ENCODE measurements at regions not wholly inside any gene's neighbourhood (a gene's known extent, or its start where the extent isn't known, plus 50 kb on each side); places are given as distances from the start of the nearest gene placed in this dataset.

DNA sequence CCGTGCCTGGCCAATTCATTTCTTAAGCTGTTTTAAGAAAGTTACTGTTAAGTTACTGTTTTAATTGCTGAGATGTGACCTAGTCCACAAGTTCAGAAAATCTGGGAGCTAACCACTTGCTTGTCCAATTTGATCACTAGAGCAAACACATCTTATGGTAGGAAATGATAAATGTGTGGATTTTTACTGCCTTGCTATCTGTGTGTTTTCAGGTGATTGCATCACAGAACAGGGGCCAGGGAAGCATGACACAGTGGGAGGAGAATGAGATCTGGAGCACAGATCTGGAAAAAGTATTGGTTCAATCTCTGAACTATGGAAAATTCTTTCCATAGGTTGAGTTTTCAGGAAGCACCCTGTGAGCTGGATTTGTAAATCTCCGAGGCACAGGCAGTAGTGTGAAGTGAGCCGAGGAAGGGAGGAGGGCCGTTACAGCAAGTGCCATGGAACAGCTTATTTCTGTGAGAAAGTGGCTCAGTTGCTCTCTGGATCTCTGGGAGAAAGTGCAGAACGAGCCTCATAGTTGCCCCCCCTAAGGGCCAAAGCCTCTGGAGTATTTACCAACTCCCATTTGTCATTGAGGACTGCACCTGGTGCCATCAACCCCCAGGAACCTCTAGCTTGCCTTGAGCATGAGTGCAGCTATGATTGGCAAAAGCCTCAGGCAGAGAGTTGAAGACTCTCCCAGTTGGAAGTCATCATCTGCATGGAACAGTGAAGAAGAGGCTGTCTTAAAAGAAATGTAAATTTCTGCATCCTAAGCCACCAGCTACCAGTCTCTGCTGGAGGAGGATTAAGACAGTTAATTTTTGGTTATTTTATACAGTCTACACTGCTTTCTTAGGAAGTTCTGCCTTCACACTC lies 161.8 kb upstream of the CLINT1 start:
- no peak for DNase-seq (ENCODE audit: low spot score)

DNA sequence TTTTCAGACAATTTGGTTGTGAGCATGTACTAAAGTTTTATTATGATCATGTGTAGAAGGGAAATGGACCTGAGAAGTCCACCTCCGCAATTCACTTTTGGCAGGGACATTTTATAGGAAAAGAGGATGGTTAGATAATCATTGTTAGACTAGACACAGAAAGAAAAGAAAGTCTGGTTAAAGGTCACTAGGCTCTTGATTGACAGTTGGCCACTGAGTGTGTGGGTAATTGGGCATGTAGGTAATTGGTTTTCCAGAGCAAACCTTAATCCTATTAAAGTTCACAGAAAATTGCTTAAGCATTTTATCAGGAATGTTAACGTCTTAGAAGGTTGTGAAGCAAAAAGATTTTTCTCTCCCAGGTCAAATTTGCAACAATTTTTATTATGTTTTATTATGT lies 158.5 kb upstream of the CLINT1 start:
- no peak for DNase-seq (ENCODE audit: low spot score)

DNA sequence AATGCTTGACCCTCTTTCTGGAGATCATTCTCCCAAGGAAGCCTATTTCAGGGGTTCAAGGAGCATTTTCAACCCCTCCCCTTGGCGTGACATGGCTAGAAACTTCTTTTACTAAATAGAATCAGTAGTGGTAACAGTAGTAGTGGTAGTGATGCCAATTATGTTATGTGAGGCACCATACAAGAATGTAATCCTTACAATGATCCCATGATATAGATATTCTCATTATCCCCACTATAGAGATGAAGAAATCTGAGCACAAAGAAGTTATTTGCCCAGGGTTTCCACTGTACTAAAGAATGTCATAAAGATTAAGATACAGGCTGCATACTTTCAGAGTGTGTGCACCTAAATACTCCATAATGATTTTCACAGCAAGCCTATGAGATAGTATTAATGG lies 155.4 kb upstream of the CLINT1 start:
- DNase-seq (ENCODE audit: low spot score) = no peak

DNA sequence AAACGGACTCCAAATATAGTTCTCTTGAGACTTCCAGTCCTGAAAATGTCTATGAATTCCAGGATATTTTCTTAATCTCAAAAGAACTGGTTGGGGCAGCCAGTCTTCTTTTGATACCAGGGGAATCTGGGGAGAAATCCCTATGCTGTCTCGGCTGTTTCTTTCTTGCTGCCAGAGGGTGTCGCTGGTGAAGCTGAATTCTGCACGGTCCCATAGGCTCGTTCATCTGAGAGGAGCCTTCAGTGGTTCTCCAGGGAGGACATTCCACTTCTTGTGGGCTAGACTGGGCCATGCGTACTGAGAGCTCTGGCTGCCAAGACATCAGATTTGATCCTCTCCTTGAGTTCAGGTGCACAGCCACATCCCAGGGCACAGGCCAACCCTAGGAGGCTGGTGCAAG lies 155.0 kb upstream of the CLINT1 start:
- no peak for DNase-seq (ENCODE audit: low spot score)

DNA sequence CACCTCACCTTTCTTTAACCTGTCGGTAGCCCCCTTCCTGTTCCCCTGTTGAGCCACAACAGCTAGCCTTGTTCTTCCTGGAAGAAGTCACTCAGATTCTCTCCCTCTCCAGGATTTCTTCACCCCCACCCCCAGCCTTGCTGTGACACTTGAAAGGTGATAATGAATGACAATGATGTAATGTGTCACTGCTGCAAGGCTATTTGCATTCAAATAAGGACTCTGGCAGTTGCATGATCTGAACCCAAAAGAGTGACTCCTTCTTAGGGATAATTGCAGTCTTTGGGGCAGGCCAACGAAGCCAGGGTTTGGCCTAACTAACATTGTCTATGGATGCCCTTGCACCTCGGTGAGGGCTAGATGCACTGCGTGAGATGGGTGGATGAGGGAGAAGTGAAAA lies 154.4 kb upstream of the CLINT1 start:
- DNase-seq (ENCODE audit: low spot score) = no peak

DNA sequence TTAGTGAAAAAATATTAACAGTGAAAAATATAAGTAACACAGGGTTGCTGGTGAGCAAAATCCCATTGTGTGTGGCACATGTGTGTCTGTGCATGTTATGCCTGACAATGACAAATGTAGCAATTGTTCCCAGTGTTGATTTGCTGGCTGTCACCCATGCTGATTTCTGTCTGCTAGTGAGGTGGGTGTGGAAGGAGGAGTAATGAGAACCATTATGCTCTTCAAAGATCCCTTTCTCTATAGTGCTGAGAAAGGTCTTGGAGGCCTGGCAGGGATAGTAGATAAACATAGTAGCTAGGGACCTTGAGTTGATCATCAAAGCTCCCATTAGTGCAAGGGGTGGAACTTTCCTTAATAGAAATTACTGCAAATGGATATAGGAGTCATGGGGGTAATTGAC lies 152.5 kb upstream of the CLINT1 start:
- DNase-seq (ENCODE audit: low spot score) = no peak

DNA sequence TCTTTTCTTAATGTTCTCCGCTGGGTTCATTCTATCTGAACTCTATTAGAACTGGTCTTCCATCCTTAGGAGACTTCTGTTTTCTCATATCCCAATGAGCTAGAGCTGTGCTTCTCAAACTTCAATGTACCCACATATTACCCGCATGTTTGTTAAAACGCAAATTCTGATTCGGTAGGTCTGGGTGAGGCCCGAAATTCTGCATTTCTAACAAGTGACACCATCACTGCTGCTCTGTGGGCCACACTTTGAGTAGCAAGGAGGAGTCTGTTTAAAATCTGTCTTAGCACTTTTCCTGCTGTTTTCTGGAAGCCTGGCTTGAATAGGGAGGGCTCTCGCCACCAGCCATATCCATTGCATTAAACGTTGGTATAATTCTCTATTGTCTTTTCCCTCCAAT lies 151.9 kb upstream of the CLINT1 start:
- no peak for DNase-seq (ENCODE audit: low spot score)

DNA sequence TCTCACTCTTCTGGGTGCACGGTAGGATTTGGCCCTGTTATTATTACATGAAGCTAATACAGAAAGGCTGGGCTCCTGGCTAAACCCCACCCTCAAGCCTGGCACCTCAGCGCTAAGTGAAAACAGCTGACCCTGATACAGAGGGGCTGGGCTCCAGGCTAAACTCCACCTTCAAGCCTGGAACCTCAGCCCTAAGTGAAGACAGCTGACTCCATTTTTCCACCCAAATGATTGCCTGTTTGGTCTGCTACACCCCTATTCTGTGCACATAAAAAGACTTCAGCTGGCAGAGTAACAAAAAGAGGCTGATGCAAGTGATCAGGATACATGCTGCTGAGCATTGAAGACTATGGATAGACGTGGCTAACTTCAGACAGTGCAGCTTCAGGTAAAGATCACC lies 148.4 kb upstream of the CLINT1 start:
- no peak for DNase-seq (ENCODE audit: low spot score)

DNA sequence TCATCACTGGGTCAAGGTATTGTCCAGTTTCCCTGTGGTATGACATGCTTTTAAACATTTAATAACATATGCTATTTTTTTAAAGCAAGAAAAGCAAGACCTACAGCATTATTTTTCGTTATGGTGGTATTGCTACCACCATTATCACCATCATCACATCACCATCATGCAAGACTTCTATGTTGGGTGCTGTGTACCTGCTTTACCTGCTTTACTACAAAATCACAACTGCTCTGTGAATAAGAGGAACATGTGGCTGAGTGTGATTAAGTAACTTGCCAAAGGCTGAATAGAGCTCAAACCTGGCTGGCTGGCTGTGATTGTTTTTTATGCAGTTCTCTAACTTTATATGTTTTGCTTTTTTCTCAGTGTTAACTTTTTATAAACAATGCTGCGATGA lies 140.8 kb upstream of the CLINT1 start:
- DNase-seq (ENCODE audit: low spot score) = no peak

DNA sequence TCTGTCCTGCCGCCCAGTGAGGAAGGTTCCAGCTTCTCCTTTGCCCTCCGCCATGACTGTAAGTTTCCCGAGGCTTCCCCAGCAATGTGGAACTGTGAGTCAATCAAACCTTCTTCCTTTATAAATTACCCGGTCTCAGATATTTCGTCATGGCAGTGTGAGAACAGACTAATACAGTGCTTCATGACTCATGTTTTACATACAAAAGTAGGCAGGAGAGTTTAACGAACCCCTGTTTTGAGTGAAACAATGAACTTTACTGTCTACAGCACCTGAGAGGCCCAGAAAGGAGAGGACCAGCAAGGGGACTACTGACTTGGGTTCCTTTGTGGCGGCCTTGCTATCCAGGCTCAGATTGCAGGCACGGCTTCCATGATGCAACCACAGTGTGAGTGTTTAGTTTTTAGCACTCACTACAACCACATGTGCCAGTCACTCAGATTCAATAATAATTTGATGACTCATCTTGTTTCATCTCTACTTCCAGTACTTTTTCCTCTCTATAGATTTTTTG lies 139.1 kb upstream of the CLINT1 start:
- DNase-seq (ENCODE audit: low spot score) = no peak

DNA sequence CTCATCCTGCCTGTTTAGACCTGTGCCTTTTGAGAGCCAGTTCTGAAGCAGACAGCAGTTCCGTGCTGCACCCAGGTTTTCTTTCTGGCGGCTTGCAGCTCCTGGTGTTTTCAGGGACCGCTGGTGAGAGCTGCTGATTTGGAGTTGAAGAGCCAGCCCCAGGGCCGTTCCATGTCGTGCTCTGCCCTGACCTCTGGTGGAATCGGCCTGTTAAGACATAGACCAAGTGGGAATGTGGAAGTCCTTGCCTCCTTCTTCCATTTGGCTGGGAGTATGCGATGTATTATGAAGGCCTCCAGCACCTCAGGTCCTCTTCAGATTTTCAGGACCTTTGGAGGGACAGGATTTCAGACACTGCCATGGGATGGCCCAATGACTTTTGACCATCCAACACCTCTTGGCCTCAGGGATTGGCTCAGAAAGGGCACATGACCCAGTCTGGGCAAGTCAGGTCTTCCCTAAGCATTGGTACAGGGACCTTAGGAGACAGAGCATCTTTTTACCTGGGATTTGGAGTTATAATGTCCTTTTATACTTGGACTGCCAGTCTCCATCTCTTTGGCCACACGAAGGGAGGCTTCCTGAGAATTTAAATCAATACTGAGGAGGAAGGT lies 136.1 kb upstream of the CLINT1 start:
- peak; percentile 72 for DNase-seq (ENCODE audit: low spot score)

DNA sequence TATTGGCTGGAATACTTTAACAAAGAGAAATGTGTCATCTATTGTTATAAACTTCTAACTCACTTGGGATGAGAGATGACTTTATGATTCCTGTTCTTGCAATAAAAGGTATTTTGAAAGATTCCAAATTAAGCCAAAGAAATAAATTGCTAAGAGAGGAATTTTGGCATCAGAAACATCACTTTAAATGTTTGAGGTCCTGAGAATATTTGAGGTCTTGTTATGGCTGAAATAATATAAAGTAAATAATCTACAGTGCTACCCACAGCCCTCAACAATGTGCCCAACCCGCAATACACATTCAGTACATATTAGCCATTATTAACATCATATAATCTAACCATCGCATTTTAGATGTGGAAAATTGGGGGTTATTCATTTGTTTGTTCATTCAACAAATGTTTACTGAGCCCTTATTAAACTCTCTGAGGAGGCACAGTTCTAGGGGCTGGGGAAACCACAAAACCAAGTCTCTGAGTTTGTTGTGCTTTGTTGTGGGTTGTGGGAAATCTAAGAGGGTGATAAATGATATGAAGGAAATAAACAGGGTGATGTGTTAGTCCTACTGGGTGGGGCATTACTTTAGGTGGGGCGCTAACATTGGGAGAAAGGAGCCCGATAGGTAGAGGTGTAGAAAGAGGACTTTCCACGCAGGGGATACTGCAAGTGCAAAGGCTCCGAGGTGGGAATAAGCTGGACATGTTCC lies 135.2 kb upstream of the CLINT1 start:
- no peak for DNase-seq (ENCODE audit: low spot score)

DNA sequence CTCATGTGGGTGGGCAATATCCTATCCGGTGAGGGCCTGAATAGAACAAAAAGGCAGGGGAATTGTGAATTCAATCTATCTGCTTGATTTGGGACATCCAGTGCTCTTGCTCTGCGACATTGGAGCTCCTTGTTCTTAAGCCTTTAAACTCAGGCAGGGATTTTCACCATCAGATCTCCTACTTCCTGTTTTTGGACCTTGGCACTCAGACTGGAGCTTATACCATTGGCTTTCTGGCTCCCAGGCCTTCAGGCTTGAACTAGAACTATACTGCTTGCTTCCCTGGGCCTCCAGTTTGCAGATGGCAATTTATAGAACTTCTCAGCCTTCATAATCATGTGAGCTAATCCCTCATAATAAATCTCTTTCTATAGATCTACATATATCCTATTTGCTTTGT lies 134.3 kb upstream of the CLINT1 start:
- no peak for DNase-seq (ENCODE audit: low spot score)

DNA sequence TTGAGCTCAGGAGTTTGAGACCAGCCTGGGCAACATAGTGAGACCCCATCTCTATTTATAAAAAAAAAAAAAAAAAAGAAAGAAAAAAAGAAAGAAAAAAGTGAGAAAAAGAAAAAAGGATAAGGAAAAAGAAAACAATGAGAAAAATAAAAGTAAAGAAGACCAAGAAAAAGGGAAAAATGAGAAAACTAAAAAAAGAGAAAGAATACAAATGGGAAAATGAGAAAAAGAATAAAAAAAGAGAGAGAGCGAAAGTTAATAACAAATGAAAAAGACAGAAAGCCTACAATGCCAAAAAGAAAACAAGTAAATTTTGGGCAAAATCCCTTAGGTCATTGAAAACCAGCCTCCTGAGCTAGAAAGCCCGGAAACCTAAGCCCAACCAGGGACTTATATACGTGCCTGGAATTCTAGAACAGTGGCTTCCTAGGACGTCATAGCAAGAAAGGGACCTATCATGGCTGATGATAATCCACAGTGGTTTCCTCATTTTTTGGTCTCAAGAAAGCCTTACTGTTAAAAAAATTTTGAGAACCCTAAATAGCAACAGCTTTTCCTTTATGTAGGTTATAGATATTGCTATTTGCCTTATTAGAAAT lies 131.7 kb upstream of the CLINT1 start:
- DNase-seq (ENCODE audit: low spot score) = no peak

DNA sequence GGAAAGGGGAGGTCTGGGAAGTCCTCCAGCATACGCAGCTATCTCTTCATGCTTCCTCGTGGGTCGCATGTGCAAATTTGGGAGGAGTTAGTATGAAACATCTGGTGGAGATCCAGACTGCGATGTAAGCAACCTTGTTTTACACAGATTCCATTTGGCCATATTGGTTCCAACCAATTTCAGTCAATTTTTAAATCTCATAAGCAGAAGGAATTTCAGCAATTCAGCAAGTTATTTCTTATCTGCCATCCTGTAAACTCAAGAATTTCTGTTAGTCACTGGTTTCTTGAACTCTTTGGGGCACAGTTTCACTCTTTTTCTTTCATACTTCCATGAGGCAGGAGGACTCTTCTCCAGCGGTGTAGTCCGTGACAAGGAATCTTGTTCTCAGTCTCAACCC lies 130.4 kb upstream of the CLINT1 start:
- DNase-seq (ENCODE audit: low spot score) = no peak

DNA sequence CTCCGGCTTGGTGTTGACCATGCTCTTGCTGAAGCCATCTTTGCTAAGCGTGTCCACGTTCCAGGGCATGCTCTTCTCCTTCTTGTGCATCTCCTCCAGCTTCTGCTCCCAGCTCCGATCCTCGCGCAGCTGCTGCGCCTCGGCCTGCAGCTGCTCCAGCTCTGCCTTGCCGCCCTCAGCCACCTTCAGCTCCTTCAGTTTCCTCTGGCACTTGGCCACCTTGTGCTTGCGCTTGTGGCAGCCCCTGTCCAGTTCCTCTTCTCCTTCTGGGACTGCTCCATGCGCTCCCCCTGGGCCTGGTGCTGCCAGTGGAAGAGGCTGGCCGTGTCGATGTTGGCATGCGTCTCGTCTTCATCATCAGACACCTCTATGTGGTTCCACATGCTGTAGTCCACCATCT lies 128.3 kb upstream of the CLINT1 start:
- no peak for DNase-seq (ENCODE audit: low spot score)

DNA sequence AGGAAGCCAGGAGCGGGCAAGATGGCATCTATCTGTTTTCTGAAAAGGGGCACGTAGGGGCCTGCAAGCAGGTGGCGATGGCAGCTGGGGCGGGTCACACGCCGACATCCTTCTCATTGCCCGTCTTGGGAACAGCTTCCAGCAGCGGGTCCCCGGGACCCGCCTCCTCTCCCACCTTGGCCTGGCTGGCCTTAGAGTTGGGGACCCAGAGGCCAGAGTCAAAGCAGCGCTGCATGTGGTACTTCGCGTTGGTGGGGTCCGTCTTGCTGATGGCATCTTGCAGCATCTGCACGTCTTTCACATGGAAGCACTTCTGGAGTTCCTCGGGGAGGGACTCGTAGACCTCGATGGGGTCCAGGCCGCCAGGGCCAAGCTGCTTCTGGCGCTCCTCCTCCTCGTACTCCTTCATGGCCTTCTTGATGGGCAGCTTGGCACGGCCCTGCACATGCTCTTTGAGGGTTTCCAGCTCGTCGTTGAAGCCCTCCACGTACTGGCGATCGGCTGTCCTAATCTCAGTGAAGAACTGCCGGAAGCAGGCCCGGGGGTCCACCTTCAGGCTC lies 127.6 kb upstream of the CLINT1 start:
- DNase-seq (ENCODE audit: low spot score) = no peak

DNA sequence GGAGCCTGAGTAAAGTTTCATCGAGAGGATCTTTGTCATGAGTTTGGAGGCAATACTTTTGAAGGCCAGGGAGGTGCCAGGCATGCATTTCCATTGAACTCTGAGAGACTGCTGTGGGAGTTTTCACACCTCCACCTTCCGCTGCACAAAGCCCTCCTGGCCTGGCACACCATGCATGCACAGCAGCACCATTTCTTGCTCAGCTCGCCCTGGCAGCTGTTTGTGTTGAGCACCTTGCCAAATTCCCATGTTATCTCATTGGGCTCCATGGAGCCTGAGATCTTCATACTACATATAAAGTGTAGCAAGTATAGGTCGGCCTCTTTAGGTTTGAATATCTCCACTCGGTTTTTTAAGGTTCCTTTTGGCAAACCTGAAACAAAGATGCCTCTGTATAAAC lies 125.7 kb upstream of the CLINT1 start:
- no peak for DNase-seq (ENCODE audit: low spot score)

DNA sequence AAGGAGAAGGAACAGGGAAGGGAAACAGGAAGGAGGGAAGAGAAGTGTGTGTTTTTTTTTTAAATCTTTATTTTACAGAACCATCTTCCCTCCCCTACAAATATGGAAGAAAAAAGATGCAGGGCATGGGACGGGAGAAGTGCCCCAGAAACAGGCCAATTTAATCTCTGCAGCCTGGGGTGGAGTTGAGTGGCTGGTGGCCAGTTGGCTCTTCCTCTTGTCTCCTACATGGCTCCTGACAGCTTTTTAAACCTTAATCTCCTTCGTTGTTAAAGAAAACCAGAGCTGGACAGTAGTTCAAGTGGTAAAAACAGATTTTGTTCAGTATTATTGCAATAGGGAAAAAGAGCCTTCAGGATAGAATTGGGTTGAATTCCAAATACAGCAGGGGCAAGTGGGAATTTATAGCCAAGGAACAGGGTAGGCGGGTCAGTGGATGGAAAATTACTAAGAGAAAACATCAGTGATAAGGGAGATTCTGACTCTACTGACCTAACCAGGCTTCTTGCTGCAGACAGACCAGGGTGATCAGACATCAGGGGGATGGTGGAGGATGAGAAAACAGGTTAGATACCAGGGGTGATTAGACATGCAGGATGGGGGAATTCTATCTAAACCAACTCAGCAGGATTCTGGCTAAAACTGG lies 125.1 kb upstream of the CLINT1 start:
- DNase-seq (ENCODE audit: low spot score) = no peak

DNA sequence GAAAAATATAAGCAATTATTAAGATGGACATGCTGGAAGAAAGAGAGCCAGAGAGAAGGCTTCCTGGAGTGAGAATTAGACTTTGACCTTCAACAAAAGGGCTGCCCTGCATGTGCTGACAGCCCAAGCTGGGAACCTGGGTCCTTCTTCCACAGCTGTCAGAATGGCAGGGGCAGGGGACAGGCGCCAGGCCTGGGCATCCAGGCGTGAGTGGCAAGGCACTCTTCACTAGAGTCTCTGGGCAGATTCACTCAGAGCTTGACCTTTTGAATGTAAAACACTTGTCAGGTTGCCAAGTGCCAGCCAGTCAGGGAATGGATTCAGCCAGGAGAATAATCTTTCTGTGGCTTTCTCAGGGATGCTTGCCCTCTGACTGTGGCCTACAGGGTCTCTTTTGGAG lies 119.1 kb upstream of the CLINT1 start:
- DNase-seq (ENCODE audit: low spot score) = no peak

DNA sequence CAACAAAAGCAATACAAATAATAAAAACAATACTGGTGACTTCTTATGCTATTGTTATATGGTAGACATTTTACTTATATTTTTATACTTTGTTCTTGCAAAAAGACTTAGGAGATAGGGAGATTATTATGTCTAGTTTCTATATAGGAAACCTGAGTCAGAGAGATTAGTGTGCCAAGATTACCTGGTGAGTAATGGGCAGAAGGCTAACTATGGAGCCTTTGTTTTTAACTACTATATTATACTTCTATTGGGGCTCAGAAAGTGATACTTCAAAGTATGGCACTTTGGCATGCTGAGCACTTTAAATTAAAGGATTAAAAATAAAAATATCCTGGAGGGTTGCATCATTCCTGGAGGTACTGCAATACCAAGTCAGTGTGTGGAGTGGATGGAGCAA lies 117.5 kb upstream of the CLINT1 start:
- no peak for DNase-seq (ENCODE audit: low spot score)

DNA sequence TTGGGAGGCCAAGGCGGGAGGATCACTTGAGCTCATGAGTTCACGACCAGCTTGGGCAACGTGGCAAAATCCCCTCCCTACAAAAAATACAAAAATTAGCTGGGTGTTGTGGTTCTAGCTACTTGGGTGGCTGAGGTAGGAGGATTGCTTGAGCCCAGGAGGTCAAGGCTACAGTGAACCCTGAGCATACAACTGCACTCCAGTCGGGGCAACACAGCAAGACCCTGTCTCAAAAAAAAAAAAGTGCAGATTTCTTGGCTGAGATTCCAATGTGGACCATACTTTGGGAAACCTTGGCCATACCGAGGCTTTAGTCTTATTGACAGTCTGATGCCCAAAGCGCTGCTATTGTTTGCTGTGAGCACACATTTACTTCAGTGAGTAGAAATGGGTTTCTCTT lies 113.6 kb upstream of the CLINT1 start:
- no peak for DNase-seq (ENCODE audit: low spot score)

Data from left forelimb (tissue), 1 donor.